Activated naive CD4-positive, alpha-beta T cell treated with anti-CD3 and anti-CD28 coated beads, Interleukin-2, amount 50 U/mL, for 72 hours (primary cell): ENCODE measurements at regions not wholly inside any gene's neighbourhood (a gene's known extent, or its start where the extent isn't known, plus 50 kb on each side); places are given as distances from the start of the nearest gene placed in this dataset.
A peak's percentile ranks its signal among the peaks of the same experiment; 100 is the strongest.

Experiments
- ATAC-seq, 2 donors: fragments of 150-1000 bp; cut with Tn5 transposase; 2 replicates each; pipeline ENCODE4 v1.10.0; 2021; ENCODE audit warnings: mild to moderate bottlenecking in 2 of 2, moderate library complexity in 2 of 2
- DNase-seq, 2 donors: peaks; one replicate each; pipeline ENCODE4 v3.0.0; 2021 to 2022; ENCODE audit warnings: low spot score in 2 of 2
- H3K27ac Mint-ChIP-seq, 2 donors: one replicate each; pipeline ENCODE4 v1.8.0; 2022; ENCODE audit warnings: mild to moderate bottlenecking in 2 of 2, mixed read lengths in 2 of 2
- H3K36me3 Mint-ChIP-seq, 2 donors: one replicate each; pipeline ENCODE4 v1.8.0; 2022; ENCODE audit warnings: mixed read lengths in 2 of 2
- H3K9me3 Mint-ChIP-seq, 2 donors: one replicate each; pipeline ENCODE4 v1.8.0; 2022; ENCODE audit warnings: mixed read lengths in 2 of 2

GRCh38 chr7:96527133-96527827 lies 182.4 kb downstream of the SEM1 start:
- Mint-ChIP-seq H3K36me3 (no peaks in the 10 kb centered on the region), H3K27ac (no peak overlapping the region), H3K9me3 (no peaks in the 10 kb centered on the region)
- ATAC-seq (no peak), DNase-seq (no peak)

- Mint-ChIP-seq H3K9me3 (no peaks in the 10 kb centered on the region), H3K36me3 (no peaks in the 10 kb centered on the region), H3K27ac (no peak overlapping the region)
- DNase-seq (no peak), ATAC-seq (no peak)
These were observed 183.2 kb downstream of the SEM1 start for GRCh38 chr7:96526496-96526895.

GRCh38 chr7:96521068-96521894 lies 188.4 kb downstream of the SEM1 start:
- Mint-ChIP-seq H3K36me3 (no peaks in the 10 kb centered on the region), H3K27ac (no peak overlapping the region), H3K9me3 (no peaks in the 10 kb centered on the region)
- ATAC-seq, result no peak
- DNase-seq, result no peak

GRCh38 chr7:96508371-96508770 lies 186.5 kb upstream of the SLC25A13 start:
- Mint-ChIP-seq H3K27ac (no peak overlapping the region), H3K36me3 (no peaks in the 10 kb centered on the region), H3K9me3 (no peaks in the 10 kb centered on the region)
- no peak for ATAC-seq
- DNase-seq, result no peak

GRCh38 chr7:96503597-96503996 lies 181.7 kb upstream of the SLC25A13 start:
- no peak for ATAC-seq
- H3K36me3 Mint-ChIP-seq, result no peaks in the 10 kb centered on the region

GRCh38 chr7:96501318-96501717 lies 179.4 kb upstream of the SLC25A13 start:
- no peak for ATAC-seq

More at GRCh38 chr7:96503597-96503996, 181.7 kb upstream of the SLC25A13 start:
- no peak for DNase-seq
- no peaks in the 10 kb centered on the region for H3K9me3 Mint-ChIP-seq
- H3K27ac Mint-ChIP-seq, result no peak overlapping the region

GRCh38 chr7:96499532-96499931 lies 177.6 kb upstream of the SLC25A13 start:
- no peak for DNase-seq
- Mint-ChIP-seq H3K27ac (no peak overlapping the region), H3K36me3 (no peaks in the 10 kb centered on the region), H3K9me3 (no peaks in the 10 kb centered on the region)
- ATAC-seq, result no peak

More at GRCh38 chr7:96501318-96501717, 179.4 kb upstream of the SLC25A13 start:
- no peak overlapping the region for H3K27ac Mint-ChIP-seq
- H3K9me3 Mint-ChIP-seq, result no peaks in the 10 kb centered on the region
- H3K36me3 Mint-ChIP-seq, result no peaks in the 10 kb centered on the region
- DNase-seq, result no peak

GRCh38 chr7:96497567-96497966 lies 175.7 kb upstream of the SLC25A13 start:
- ATAC-seq (no peak), DNase-seq (no peak)
- Mint-ChIP-seq H3K36me3 (no peaks in the 10 kb centered on the region), H3K27ac (no peak overlapping the region), H3K9me3 (no peaks in the 10 kb centered on the region)

GRCh38 chr7:96495751-96496216 lies 173.9 kb upstream of the SLC25A13 start:
- ATAC-seq, result peak; percentile 52 to 96
- H3K27ac Mint-ChIP-seq, result peak overlapping the region in 1 of 2 donors; percentile 87
- DNase-seq, result peak in 1 of 2 donors; percentile 27
- H3K9me3 Mint-ChIP-seq, result no peaks in the 10 kb centered on the region
- no peaks in the 10 kb centered on the region for H3K36me3 Mint-ChIP-seq

GRCh38 chr7:96486681-96487080 lies 164.8 kb upstream of the SLC25A13 start:
- Mint-ChIP-seq H3K9me3 (no peaks in the 10 kb centered on the region), H3K27ac (no peak overlapping the region), H3K36me3 (no peaks in the 10 kb centered on the region)
- DNase-seq (no peak), ATAC-seq (no peak)

GRCh38 chr7:96484845-96485244 lies 162.9 kb upstream of the SLC25A13 start:
- H3K27ac Mint-ChIP-seq, result no peak overlapping the region
- H3K9me3 Mint-ChIP-seq, result no peaks in the 10 kb centered on the region
- ATAC-seq (no peak), DNase-seq (no peak)
- H3K36me3 Mint-ChIP-seq, result no peaks in the 10 kb centered on the region

GRCh38 chr7:96484091-96484490 lies 162.2 kb upstream of the SLC25A13 start:
- ATAC-seq (peak in 1 of 2 donors; percentile 50), DNase-seq (no peak)
- Mint-ChIP-seq H3K27ac (no peak overlapping the region), H3K36me3 (no peaks in the 10 kb centered on the region), H3K9me3 (no peaks in the 10 kb centered on the region)

- H3K36me3 Mint-ChIP-seq, result no peaks in the 10 kb centered on the region
- ATAC-seq (no peak), DNase-seq (no peak)
- no peaks in the 10 kb centered on the region for H3K9me3 Mint-ChIP-seq
- no peak overlapping the region for H3K27ac Mint-ChIP-seq
These were observed 159.9 kb upstream of the SLC25A13 start for GRCh38 chr7:96481796-96482195.

- DNase-seq (no peak), ATAC-seq (peak; percentile 49 to 71)
- H3K9me3 Mint-ChIP-seq, result no peaks in the 10 kb centered on the region
- H3K27ac Mint-ChIP-seq, result peak overlapping the region; percentile 56 to 65
- no peaks in the 10 kb centered on the region for H3K36me3 Mint-ChIP-seq
These were observed 157.2 kb upstream of the SLC25A13 start for GRCh38 chr7:96479015-96479645.

- no peak overlapping the region for H3K27ac Mint-ChIP-seq
These were observed 149.7 kb upstream of the SLC25A13 start for GRCh38 chr7:96471606-96472005.

GRCh38 chr7:96452146-96452545 lies 130.2 kb upstream of the SLC25A13 start:
- no peak for DNase-seq
- Mint-ChIP-seq H3K27ac (no peak overlapping the region), H3K36me3 (no peaks in the 10 kb centered on the region), H3K9me3 (no peaks in the 10 kb centered on the region)
- no peak for ATAC-seq

More at GRCh38 chr7:96471606-96472005, 149.7 kb upstream of the SLC25A13 start:
- peaks cover 12 to 22% of the 10 kb centered on the region in 2 donors for H3K36me3 Mint-ChIP-seq
- ATAC-seq, result no peak
- DNase-seq, result no peak
- peaks cover 17% of the 10 kb centered on the region in 2 donors for H3K9me3 Mint-ChIP-seq

GRCh38 chr7:96449094-96449493 lies 127.2 kb upstream of the SLC25A13 start:
- no peak for ATAC-seq
- no peaks in the 10 kb centered on the region for H3K9me3 Mint-ChIP-seq
- H3K36me3 Mint-ChIP-seq, result no peaks in the 10 kb centered on the region
- no peak overlapping the region for H3K27ac Mint-ChIP-seq
- no peak for DNase-seq
